OCI-LY1 (cell line): ENCODE measurements at regions not wholly inside any gene's neighbourhood (a gene's known extent, or its start where the extent isn't known, plus 50 kb on each side); places are given as distances from the start of the nearest gene placed in this dataset.

Source experiments
- H2AFZ ChIP-seq: fragments of 200-600 bp; sonication (generic), shearing (Covaris generic); 2 replicates; pipeline ENCODE4 v1.6.0; 2014; ENCODE audit warnings: antibody characterized with exemption, mild to moderate bottlenecking, low read length
- H3F3A ChIP-seq: fragments of 200-600 bp; sonication (generic), shearing (Covaris generic); 2 replicates; pipeline ENCODE4 v1.6.0; 2014; ENCODE audit warnings: mild to moderate bottlenecking, antibody characterized with exemption, low read length, moderate library complexity; ENCODE audit not compliant: insufficient read depth
- H3K27ac ChIP-seq: fragments of 200-600 bp; sonication (generic); 2 replicates; pipeline ENCODE4 v1.5.1; 2014; ENCODE audit warnings: low read length, mixed run types, mild to moderate bottlenecking, low read depth; ENCODE audit not compliant: poor library complexity, severe bottlenecking
- H3K27me3 ChIP-seq: fragments of 200-600 bp; sonication (generic); 2 replicates; pipeline ENCODE4 v1.6.0; 2014; ENCODE audit warnings: antibody characterized with exemption, mild to moderate bottlenecking, low read length, moderate library complexity; ENCODE audit not compliant: insufficient read depth
- H3K36me3 ChIP-seq: fragments of 200-600 bp; sonication (generic); 2 replicates; pipeline ENCODE4 v1.6.1; 2014; ENCODE audit warnings: mild to moderate bottlenecking, antibody characterized with exemption, low read length, moderate library complexity, mixed read lengths; ENCODE audit not compliant: insufficient read depth
- H3K4me1 ChIP-seq: fragments of 200-600 bp; sonication (generic); 2 replicates; pipeline ENCODE4 v1.5.1; 2014; ENCODE audit warnings: mild to moderate bottlenecking, low read length, moderate library complexity; ENCODE audit not compliant: insufficient read depth, severe bottlenecking
- H3K4me2 ChIP-seq: fragments of 200-600 bp; sonication (generic), shearing (Covaris generic); 2 replicates; pipeline ENCODE4 v1.6.1; 2014; ENCODE audit warnings: low read length
- H3K4me3 ChIP-seq: fragments of 200-600 bp; sonication (generic); 2 replicates; pipeline ENCODE4 v1.5.1; 2014; ENCODE audit warnings: low read length, low read depth, mild to moderate bottlenecking, mixed read lengths; ENCODE audit not compliant: poor library complexity, severe bottlenecking
- H3K79me2 ChIP-seq: fragments of 200-600 bp; shearing (Covaris generic); 2 replicates; pipeline ENCODE4 v1.6.1; 2016; ENCODE audit warnings: mixed run types, low read length, mixed read lengths; ENCODE audit not compliant: insufficient read depth
- H3K9ac ChIP-seq: fragments of 200-600 bp; sonication (generic), shearing (Covaris generic); 2 replicates; pipeline ENCODE4 v1.6.1; 2014; ENCODE audit warnings: mild to moderate bottlenecking, low read length, mixed read lengths
- H3K9me2 ChIP-seq: fragments of 200-600 bp; sonication (generic), shearing (Covaris generic); 2 replicates; pipeline ENCODE4 v1.6.1; 2014; ENCODE audit warnings: low read depth, mild to moderate bottlenecking, low read length, mixed read lengths
- H3K9me3 ChIP-seq: fragments of 200-600 bp; shearing (Covaris generic); 2 replicates; pipeline ENCODE4 v1.6.1; 2014; ENCODE audit warnings: low read length, mixed read lengths
- H4K20me1 ChIP-seq: fragments of 200-600 bp; sonication (generic), shearing (Covaris generic); 2 replicates; pipeline ENCODE4 v1.6.0; 2016; ENCODE audit warnings: mild to moderate bottlenecking, low read length; ENCODE audit not compliant: insufficient read depth
- CTCF ChIP-seq: fragments of 200-600 bp; sonication (generic), shearing (Covaris generic); IDR thresholded peaks from 2 replicates; pipeline ENCODE4 v1.5.1; 2017; ENCODE audit warnings: mild to moderate bottlenecking, antibody characterized with exemption, low read length, moderate library complexity, mixed read lengths
- EZH2 ChIP-seq: fragments of 200-600 bp; sonication (generic), shearing (Covaris generic); IDR thresholded peaks from 2 replicates; pipeline ENCODE4 v1.8.0; 2017; ENCODE audit warnings: borderline replicate concordance, mixed run types, mild to moderate bottlenecking, antibody characterized with exemption, low read length, moderate library complexity, mixed read lengths

GRCh38 chr6:67717281-67717680 is 917.8 kb upstream of the ADGRB3 start:
- Histone ChIP-seq H2AFZ (no peak overlapping the region), H3K36me3 (no peaks in the 10 kb centered on the region), H3K4me1 (peaks cover 3% of the 10 kb centered on the region), H3K27ac (no peak overlapping the region), H3K9me3 (no peaks in the 10 kb centered on the region), H3K9ac (no peak overlapping the region), H3K27me3 (no peaks in the 10 kb centered on the region), H3K9me2 (no peaks in the 10 kb centered on the region), H3K4me3 (no peak overlapping the region), H3K4me2 (no peak overlapping the region), H3F3A (no peaks in the 10 kb centered on the region), H3K79me2 (no peaks in the 10 kb centered on the region), H4K20me1 (no peaks in the 10 kb centered on the region)
- TF ChIP-seq CTCF: no peak
- TF ChIP-seq EZH2: no peak

GRCh38 chr6:67706388-67706787 is 928.7 kb upstream of the ADGRB3 start:
- Histone ChIP-seq H3K4me2 (no peak overlapping the region), H3K4me3 (no peak overlapping the region), H3K9ac (no peak overlapping the region), H3K36me3 (no peaks in the 10 kb centered on the region), H4K20me1 (no peaks in the 10 kb centered on the region), H3K27me3 (no peaks in the 10 kb centered on the region), H3K9me2 (no peaks in the 10 kb centered on the region), H3K4me1 (no peaks in the 10 kb centered on the region), H3F3A (no peaks in the 10 kb centered on the region), H3K9me3 (0 out of 2 replicates have a peak, but pooled peaks cover 4% of the 10 kb centered on the region), H2AFZ (no peak overlapping the region), H3K79me2 (no peaks in the 10 kb centered on the region), H3K27ac (no peak overlapping the region)
- no peak for TF ChIP-seq EZH2
- TF ChIP-seq CTCF: no peak

- Histone ChIP-seq H3K4me2 (no peak overlapping the region), H3K36me3 (no peaks in the 10 kb centered on the region), H3K4me1 (no peaks in the 10 kb centered on the region), H3K9ac (no peak overlapping the region), H3K9me2 (no peaks in the 10 kb centered on the region), H3K27me3 (no peaks in the 10 kb centered on the region), H3K27ac (no peak overlapping the region), H3K79me2 (no peaks in the 10 kb centered on the region), H3F3A (no peaks in the 10 kb centered on the region), H3K4me3 (no peak overlapping the region), H4K20me1 (no peaks in the 10 kb centered on the region), H2AFZ (no peak overlapping the region), H3K9me3 (no peaks in the 10 kb centered on the region)
- TF ChIP-seq EZH2: no peak
- TF ChIP-seq CTCF: no peak
Measured at GRCh38 chr6:67698534-67698933, 936.5 kb upstream of the ADGRB3 start.
